GM23248 (cell line): ENCODE measurements at regions not wholly inside any gene's neighbourhood (a gene's known extent, or its start where the extent isn't known, plus 50 kb on each side); places are given as distances from the start of the nearest gene placed in this dataset.

Source experiments
- EZH2 ChIP-seq: fragments of 200-600 bp; sonication (generic); IDR thresholded peaks from 2 replicates; pipeline ENCODE4 v1.6.1; 2018; ENCODE audit warnings: antibody characterized with exemption, mild to moderate bottlenecking; ENCODE audit not compliant: insufficient read depth, poor library complexity, severe bottlenecking
- EZH2phosphoT487 ChIP-seq: fragments of 200-600 bp; sonication (generic); IDR thresholded peaks from 2 replicates; pipeline ENCODE4 v1.6.1; 2018; ENCODE audit warnings: antibody characterized with exemption, moderate library complexity, mild to moderate bottlenecking, low read depth; ENCODE audit not compliant: insufficient read depth

DNA sequence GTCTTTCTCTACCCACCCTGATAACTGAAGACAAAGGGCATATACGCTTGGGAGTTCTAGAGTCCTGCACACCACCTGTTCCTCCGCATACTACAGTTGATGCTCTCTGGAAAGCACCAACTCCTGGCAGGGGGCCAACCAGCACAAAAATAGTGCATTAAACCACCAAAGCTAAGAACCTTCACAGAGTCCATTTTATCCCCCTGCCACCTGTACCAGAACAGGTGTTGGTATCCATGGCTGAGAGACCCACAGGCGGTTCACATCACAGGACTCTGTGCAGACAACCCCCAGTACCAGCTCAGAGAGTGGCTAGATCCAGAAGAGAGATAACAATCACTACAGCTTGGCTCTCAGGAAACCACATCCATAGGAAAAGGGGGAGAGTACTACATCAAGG lies 114.4 kb upstream of the POU1F1 start:
- TF ChIP-seq EZH2 (no peak), EZH2phosphoT487 (no peak)
